Tibial nerve (tissue), 4 donors: ENCODE measurements at regions not wholly inside any gene's neighbourhood (a gene's known extent, or its start where the extent isn't known, plus 50 kb on each side); places are given as distances from the start of the nearest gene placed in this dataset.
"Not testable (repeated sequence)": the region's sequence is repeated elsewhere in the genome, so short reads cannot be mapped to it uniquely, and the experiment has no call there.

Experiments
- DNase-seq, 2 donors: peaks; one replicate each; pipeline ENCODE4 v3.0.0-alpha.2; 2019; ENCODE audit warnings: low spot score in 2 of 2
- H3K27ac ChIP-seq, 4 donors: fragments of 200-600 bp; sonication (generic) in 3 of 4; one replicate each; pipeline ENCODE4 v1.5.1; 2017 to 2019; ENCODE audit warnings: mild to moderate bottlenecking in 1 of 4
- H3K27me3 ChIP-seq, 2 donors: fragments of 200-600 bp; sonication (generic) in 1 of 2; one replicate each; pipeline versions ENCODE4 v1.5.1 to v1.6.0; 2017 to 2019
- H3K36me3 ChIP-seq, 3 donors: fragments of 200-600 bp; sonication (generic); one replicate each; pipeline ENCODE4 v1.5.1; 2018 to 2019
- H3K4me1 ChIP-seq, 4 donors: fragments of 200-600 bp; sonication (generic) in 3 of 4; one replicate each; pipeline ENCODE4 v1.5.1; 2017 to 2019
- H3K4me3 ChIP-seq, 4 donors: fragments of 200-600 bp; sonication (generic) in 3 of 4; one replicate each; pipeline ENCODE4 v1.5.1; 2017 to 2019; ENCODE audit warnings: mild to moderate bottlenecking in 1 of 4, moderate library complexity in 1 of 4
- H3K9me3 ChIP-seq, 4 donors: fragments of 200-600 bp; sonication (generic) in 3 of 4; one replicate each; pipeline ENCODE4 v1.5.1; 2017 to 2019
- WGBS, 2 donors: methylation state at CpG; one replicate each; pipeline ENCODE4 v1.1.5; 2018; 5-methylcytosine and 5-hydroxymethylcytosine counted together

DNA sequence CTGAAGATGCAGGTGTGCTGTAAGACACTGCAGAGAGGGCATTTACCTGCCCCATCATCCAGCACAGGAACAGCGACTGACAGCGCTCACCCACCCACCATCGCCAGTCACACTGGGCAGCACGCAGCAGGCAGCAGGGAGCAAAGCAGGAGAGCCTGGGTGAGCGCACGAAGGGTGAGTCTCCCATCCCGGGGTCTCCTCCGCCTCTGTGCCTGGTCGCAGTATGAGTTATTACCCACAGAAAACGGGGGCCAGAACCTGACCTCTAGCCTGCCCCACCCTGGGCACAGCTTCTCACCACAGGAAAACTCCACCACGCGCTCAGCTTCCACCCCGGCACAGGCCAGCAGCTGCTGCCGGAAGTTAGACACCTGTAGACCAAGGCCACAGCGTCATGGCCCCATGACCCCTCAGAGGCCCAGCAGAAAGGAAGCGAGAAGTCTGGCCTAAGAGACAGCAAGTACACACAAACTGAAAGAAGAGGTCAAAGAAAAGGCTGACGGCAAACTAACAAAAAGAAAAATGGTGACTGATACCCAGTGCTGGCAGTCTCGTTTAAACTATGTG is 186.1 kb downstream of the KLRB1 start:
- not testable (repeated sequence) for H3K36me3 ChIP-seq, DNase-seq, H3K27me3 ChIP-seq, H3K4me1 ChIP-seq, H3K9me3 ChIP-seq, H3K4me3 ChIP-seq, H3K27ac ChIP-seq
- WGBS, 2 donors: 93 to 96% methylated on average over 8 of the region's 18 CpGs

DNA sequence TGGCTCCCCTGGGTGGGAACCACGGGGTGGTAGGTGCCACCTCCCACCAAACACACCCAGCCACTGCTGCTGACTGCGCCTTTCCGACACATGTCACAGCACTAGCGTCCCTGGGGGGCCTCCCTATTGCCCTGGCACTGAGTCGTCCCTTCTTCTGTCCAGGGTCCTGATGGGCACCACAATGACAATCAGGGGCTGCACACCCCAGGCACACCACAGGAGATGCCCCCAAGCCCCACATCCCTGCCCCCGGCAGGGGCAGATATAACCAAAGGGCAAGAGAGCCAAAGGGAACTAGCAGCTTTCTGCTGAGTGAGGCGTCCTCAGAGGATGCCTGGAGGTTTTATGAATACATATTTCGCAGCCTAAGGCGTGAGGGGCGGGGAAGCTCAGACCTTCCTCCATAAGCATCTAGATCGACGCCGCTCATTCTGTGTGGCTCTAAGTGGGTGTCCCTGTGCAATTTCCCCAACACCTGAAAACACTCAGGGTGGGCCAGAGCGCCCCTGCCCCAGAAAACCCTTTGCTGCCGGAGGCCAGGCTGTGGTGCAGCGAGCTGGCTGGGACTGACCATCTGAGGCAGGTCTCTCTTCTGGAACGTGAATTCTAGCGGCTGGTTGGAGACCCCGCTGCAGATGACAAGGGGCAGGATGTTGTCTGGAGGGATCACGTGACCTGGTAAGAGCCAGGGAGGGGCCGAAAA is 186.7 kb downstream of the KLRB1 start:
- H3K27me3 ChIP-seq, H3K9me3 ChIP-seq, DNase-seq, H3K4me3 ChIP-seq, H3K4me1 ChIP-seq, H3K27ac ChIP-seq, H3K36me3 ChIP-seq: not testable (repeated sequence)
- WGBS, 2 donors: 92 to 93% methylated on average over 17 of the region's 21 CpGs

DNA sequence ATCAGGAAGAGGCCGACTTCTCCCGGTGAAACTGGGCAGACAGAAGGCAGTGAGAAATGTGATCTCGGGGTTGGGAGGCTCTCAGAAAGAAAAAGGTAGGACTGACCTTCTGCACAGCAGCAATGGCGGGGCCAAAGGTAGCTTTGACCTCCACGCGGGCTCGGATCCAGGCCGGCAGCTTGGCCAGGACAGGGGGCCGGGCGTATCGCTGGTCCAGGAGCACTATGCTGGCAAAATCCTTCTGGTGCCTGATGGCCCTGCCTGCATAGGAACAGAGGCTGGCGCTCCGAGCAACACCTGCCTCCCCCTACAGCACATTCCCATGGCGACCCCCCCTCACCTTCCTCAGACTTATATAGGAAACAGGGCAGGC is 189.1 kb downstream of the KLRB1 start:
- DNase-seq, H3K4me3 ChIP-seq, H3K27me3 ChIP-seq, H3K36me3 ChIP-seq, H3K4me1 ChIP-seq, H3K9me3 ChIP-seq, H3K27ac ChIP-seq: not testable (repeated sequence)
- 99% methylated on average over 10 of the region's 14 CpGs; no CpG with 5 or more reads in 1 of the 2 donors for WGBS, 2 donors

DNA sequence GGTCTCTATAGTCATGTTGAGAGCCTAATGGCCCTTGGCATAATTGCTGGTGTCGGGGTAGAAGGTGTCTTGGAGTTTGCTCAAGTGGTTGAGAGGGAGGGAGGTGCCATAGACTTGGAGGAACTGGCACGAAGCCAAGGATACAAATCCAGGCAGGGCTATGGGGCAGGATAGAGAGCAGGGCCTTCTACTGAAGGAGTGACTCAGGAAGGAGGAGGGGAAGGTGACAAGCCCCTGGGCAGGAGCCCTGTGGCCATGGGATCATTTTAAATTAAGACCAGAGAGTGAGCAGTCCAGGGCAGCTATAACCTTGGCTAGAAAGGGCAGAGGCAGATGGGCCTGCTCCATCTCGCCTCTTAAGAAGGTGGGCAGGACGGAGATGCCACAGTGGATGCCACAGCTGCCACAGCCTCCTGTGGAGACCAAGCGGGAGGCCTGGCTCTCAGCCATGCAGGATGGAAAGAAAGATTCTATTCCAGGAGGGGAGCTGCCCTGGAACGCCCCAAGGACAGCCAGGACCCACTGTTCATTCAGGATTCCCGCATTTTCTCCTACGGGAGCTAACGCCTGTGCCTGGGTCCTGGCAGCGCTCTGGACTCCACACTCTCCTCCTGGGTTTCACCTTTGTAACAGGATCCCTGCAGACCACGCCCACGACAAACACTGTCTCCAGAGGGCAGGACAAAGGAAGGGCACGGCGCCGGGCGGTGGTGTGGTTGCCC is 189.6 kb downstream of the KLRB1 start:
- WGBS, 2 donors: 82 to 90% methylated on average over 8 to 11 of the region's 16 CpGs
- not testable (repeated sequence) for H3K27ac ChIP-seq, DNase-seq

DNA sequence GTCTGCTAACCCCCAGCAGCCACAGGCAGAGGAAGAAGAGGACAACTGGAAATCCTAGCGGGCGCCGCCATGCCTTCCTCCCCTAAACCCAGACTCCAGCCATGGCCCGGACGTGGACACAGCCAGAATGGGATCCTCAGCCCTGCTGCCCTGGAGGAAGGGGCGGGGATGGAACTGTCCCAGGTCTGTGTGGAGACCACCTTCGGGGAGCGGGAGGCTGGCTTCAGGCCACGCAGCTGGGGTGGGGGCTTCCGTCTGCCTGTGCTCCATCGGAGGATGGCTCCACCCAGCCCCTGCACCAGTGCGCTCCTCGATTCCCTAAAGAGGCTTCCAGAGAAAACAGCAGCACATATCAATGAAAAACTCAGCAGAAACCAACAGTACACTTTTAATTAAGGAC is 190.4 kb downstream of the KLRB1 start:
- not testable (repeated sequence) for H3K9me3 ChIP-seq, H3K4me1 ChIP-seq, DNase-seq, H3K27me3 ChIP-seq, H3K4me3 ChIP-seq, H3K27ac ChIP-seq, H3K36me3 ChIP-seq
- WGBS, 2 donors: 60 to 93% methylated on average over 1 to 8 of the region's 13 CpGs

More for the DNA sequence above, 189.6 kb downstream of the KLRB1 start:
- H3K4me1 ChIP-seq, H3K4me3 ChIP-seq, H3K36me3 ChIP-seq, H3K27me3 ChIP-seq, H3K9me3 ChIP-seq: not testable (repeated sequence)

DNA sequence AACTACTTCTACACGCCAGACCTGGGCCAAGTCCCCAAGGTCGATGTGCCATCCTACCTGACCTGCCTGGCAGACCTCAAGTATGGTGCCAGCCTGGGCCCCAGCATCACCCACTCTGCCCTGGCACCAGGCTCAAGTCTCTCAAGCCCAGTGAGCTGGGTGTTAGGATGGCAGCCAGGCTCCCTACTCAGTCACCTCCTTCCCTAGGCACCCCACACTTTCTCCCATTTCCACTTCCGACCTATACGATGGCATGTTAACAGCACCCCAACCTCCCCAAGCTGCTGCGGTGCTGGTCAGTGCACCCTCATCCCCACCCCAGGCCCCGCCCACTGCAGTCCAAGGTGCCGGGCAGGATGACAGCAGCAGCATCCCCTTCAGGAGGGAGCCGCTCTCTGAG is 191.4 kb downstream of the KLRB1 start:
- not testable (repeated sequence) for H3K27ac ChIP-seq, H3K4me3 ChIP-seq, H3K4me1 ChIP-seq, H3K36me3 ChIP-seq, DNase-seq, H3K27me3 ChIP-seq, H3K9me3 ChIP-seq
- WGBS, 2 donors: 88 to 93% methylated on average over 7 to 8 of the region's 8 CpGs

DNA sequence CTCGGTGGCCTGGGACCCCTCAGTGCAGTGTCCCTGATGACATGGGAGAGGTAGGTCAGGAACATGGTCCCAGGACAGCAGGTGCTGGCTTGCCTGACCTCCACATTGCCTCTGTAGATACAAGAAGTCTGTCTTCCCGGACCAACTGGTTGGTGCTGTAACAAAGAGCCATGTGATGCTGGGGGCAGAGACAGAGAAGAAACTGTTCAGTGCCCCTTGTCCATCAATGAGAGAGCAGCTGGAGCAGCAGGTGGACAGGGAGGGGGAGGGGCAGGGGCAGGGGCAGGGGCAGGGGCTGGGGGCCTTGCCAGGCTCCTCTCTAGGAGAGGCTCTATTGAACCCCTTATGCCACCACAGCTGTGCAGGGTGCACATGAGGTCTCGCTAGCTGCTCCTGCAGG is 191.8 kb downstream of the KLRB1 start:
- WGBS, 2 donors: 67 to 85% methylated on average over 1 to 2 of the region's 3 CpGs
- H3K36me3 ChIP-seq, DNase-seq, H3K9me3 ChIP-seq, H3K4me1 ChIP-seq, H3K27me3 ChIP-seq, H3K4me3 ChIP-seq, H3K27ac ChIP-seq: not testable (repeated sequence)

DNA sequence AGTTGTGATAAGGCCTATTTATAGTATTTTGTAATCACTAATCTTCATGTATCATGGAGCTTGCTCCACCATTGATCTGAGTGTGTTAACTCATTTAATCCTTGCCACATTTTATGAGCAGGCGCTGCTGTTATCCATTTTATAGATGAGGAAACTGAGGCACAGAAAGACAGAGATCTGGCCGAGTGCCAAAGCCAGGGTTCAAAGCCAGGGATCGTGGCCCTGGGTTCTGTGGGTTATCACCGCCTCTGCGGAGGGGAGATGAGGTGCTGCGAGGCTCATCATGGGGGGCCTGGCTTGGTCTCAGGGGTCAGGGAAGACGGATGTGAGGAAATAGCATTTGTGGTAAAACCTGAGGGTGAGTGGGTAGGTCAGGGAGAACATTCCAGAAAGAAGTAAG is 193.9 kb downstream of the KLRB1 start:
- DNase-seq, H3K27me3 ChIP-seq, H3K36me3 ChIP-seq, H3K9me3 ChIP-seq, H3K4me1 ChIP-seq, H3K4me3 ChIP-seq, H3K27ac ChIP-seq: not testable (repeated sequence)
- WGBS, 2 donors: 81 to 89% methylated on average over 7 of the region's 7 CpGs

DNA sequence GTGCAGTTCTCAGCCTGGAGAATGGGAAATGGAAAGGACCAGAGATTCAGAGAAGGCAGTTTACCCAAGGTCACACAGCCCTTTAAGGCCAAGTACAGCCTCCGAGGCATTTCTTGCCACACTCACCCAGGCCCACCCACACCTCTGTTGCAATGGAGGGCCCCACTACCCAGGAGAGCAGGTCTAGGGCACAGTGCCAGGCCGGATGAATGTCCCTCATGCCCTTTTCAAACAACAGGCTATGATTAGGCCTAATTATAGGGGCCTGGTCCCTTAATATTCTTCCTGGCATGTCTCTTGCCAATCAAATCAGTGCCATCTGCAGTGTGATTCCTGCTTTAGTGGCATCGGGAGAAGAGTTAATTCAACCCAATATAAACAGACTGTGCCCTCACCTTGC is 195.3 kb downstream of the KLRB1 start:
- whole genome bisulfite sequencing, 2 donors: 40 to 54% methylated on average over 3 of the region's 3 CpGs
- H3K9me3 ChIP-seq, H3K27me3 ChIP-seq, H3K36me3 ChIP-seq, DNase-seq, H3K27ac ChIP-seq, H3K4me3 ChIP-seq, H3K4me1 ChIP-seq: not testable (repeated sequence)

DNA sequence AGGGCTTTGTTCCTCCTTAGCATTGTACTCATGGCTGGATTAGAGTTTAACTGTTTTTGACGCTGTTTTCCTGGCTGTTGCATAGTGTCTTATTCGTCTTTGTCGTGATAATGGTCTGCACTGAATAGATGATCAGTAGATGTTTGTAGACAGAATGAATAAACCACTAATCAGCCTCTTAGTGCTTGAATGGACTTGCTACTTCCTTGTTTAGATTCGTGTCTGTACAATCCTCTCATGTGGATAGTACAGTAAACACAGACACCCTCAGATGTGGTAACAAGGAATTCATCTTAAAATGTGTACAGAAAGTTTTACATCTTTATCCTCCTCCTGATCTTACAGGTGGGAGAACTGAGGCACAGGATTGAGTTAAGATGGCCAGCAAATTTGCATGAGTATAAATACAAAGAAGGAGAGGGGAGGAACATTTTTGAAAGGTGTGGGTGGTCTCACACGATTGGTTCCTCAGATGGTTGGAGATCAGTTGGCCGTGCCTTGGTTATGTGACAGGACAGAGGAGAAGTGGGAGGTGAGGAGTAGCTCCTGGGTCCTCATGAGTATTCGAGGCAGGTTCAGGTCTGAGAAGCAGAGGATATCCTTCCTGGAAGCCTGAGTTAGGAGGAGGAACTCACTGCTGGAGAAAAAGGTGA is 196.0 kb downstream of the KLRB1 start:
- not testable (repeated sequence) for H3K9me3 ChIP-seq, DNase-seq, H3K36me3 ChIP-seq, H3K27ac ChIP-seq, H3K4me1 ChIP-seq, H3K4me3 ChIP-seq, H3K27me3 ChIP-seq
- 64 to 74% methylated on average over 7 of the region's 7 CpGs for WGBS, 2 donors

DNA sequence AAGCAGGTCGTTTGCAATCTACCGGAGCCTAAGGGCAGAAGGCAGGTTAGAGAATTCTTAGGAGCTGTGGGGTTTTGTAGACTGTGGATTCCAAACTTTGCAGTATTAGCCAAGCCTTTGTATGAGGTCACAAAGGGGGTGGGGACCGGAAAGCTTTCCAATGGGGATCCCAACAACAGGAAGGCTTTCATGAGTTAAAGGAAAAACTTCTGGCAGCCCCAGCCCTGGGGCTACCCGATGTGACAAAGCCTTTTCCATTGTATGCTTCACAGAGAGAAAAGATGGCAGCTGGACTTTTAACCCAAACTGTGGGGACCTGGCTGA is 199.2 kb upstream of the PZP start:
- DNase-seq, H3K4me1 ChIP-seq, H3K36me3 ChIP-seq, H3K27me3 ChIP-seq, H3K9me3 ChIP-seq: not testable (repeated sequence)
- WGBS, 2 donors: 29 to 48% methylated on average over 4 of the region's 4 CpGs
- Histone ChIP-seq H3K4me3 (peak overlapping the region in 3 of 4 donors; percentile 26 to 55 (median 47)), H3K27ac (peak overlapping the region in 2 of 4 donors; percentile 1 to 77)
